H9 (cell line): ENCODE measurements at regions not wholly inside any gene's neighbourhood (a gene's known extent, or its start where the extent isn't known, plus 50 kb on each side); places are given as distances from the start of the nearest gene placed in this dataset.

ENCODE experiments used
- DNase-seq: peaks from one replicate; pipeline ENCODE4 v3.0.0-alpha.2; 2017
- H2AFZ ChIP-seq: one replicate; pipeline ENCODE4 v1.6.1; 2013; ENCODE audit warnings: mild to moderate bottlenecking, low read length, control low read depth, moderate library complexity
- H2AK5ac ChIP-seq: 2 replicates; pipeline ENCODE4 v1.6.1; 2013; ENCODE audit warnings: low read length, control low read depth, mixed read lengths; ENCODE audit not compliant: insufficient read length
- H2BK120ac ChIP-seq: one replicate; pipeline ENCODE4 v1.6.1; 2013; ENCODE audit warnings: low read depth, mild to moderate bottlenecking, low read length, control low read depth, inconsistent platforms; ENCODE audit not compliant: poor library complexity, severe bottlenecking
- H2BK12ac ChIP-seq: 2 replicates; pipeline ENCODE4 v1.6.1; 2013; ENCODE audit warnings: low read length, control low read depth, mixed read lengths, low read depth; ENCODE audit not compliant: insufficient read length
- H2BK15ac ChIP-seq: 2 replicates; pipeline ENCODE4 v1.6.1; 2013; ENCODE audit warnings: low read depth, low read length, control low read depth
- H2BK20ac ChIP-seq: one replicate; pipeline ENCODE4 v1.6.1; 2013; ENCODE audit warnings: low read depth, mild to moderate bottlenecking, low read length, control low read depth, inconsistent platforms; ENCODE audit not compliant: poor library complexity, severe bottlenecking
- H2BK5ac ChIP-seq: 2 replicates; pipeline ENCODE4 v1.6.1; 2013; ENCODE audit warnings: low read length, control low read depth, mixed read lengths; ENCODE audit not compliant: insufficient read length
- H3K14ac ChIP-seq: 2 replicates; pipeline ENCODE4 v1.6.1; 2013; ENCODE audit warnings: low read length, control low read depth; ENCODE audit not compliant: insufficient read depth
- H3K18ac ChIP-seq: 2 replicates; pipeline ENCODE4 v1.6.1; 2013; ENCODE audit warnings: low read depth, mild to moderate bottlenecking, mixed read lengths, low read length, control low read depth; ENCODE audit not compliant: insufficient read length
- H3K23ac ChIP-seq: 2 replicates; pipeline ENCODE4 v1.6.1; 2013; ENCODE audit warnings: low read length, control low read depth, mixed read lengths, low read depth; ENCODE audit not compliant: insufficient read length
- H3K23me2 ChIP-seq: 2 replicates; pipeline ENCODE4 v1.6.1; 2013; ENCODE audit warnings: low read depth, mild to moderate bottlenecking, mixed read lengths, low read length, control low read depth; ENCODE audit not compliant: insufficient read length, poor library complexity, severe bottlenecking
- H3K27ac ChIP-seq: 2 replicates; pipeline ENCODE4 v1.5.1; 2013; ENCODE audit warnings: low read length, control low read depth, mixed read lengths, low read depth; ENCODE audit not compliant: insufficient read length
- H3K27me3 ChIP-seq: 2 replicates; pipeline ENCODE4 v1.6.1; 2013; ENCODE audit warnings: low read length, control low read depth, inconsistent platforms; ENCODE audit not compliant: insufficient read depth
- H3K4ac ChIP-seq: 2 replicates; pipeline ENCODE4 v1.6.1; 2013; ENCODE audit warnings: low read depth, mild to moderate bottlenecking, control low read depth, inconsistent platforms, low read length, moderate library complexity
- H3K4me1 ChIP-seq: 2 replicates; pipeline ENCODE4 v1.6.1; 2013; ENCODE audit warnings: low read length, control low read depth, inconsistent platforms; ENCODE audit not compliant: insufficient read depth
- H3K4me2 ChIP-seq: 2 replicates; pipeline ENCODE4 v1.6.1; 2013; ENCODE audit warnings: low read length, control low read depth, mixed read lengths; ENCODE audit not compliant: insufficient read length, insufficient read depth
- H3K56ac ChIP-seq: 2 replicates; pipeline ENCODE4 v1.6.1; 2013; ENCODE audit warnings: low read depth, mild to moderate bottlenecking, mixed read lengths, low read length, control low read depth; ENCODE audit not compliant: insufficient read length
- H3K79me1 ChIP-seq: 2 replicates; pipeline ENCODE4 v1.6.1; 2013; ENCODE audit warnings: low read depth, mild to moderate bottlenecking, moderate library complexity, low read length, control low read depth, inconsistent platforms; ENCODE audit not compliant: insufficient read depth, poor library complexity, severe bottlenecking
- H3K79me2 ChIP-seq: 2 replicates; pipeline ENCODE4 v1.6.1; 2013; ENCODE audit warnings: low read length, control low read depth, inconsistent platforms; ENCODE audit not compliant: insufficient read depth
- H3K9ac ChIP-seq: 2 replicates; pipeline ENCODE4 v1.6.1; 2013; ENCODE audit warnings: low read length, control low read depth, mixed read lengths; ENCODE audit not compliant: insufficient read length; ENCODE audit errors: extremely low read depth
- H3K9me3 ChIP-seq: one replicate; pipeline ENCODE4 v1.6.1; 2013; ENCODE audit warnings: low read depth, low read length, inconsistent platforms; ENCODE audit not compliant: control insufficient read depth
- H3T11ph ChIP-seq: one replicate; pipeline ENCODE4 v1.6.1; 2013; ENCODE audit warnings: mild to moderate bottlenecking, low read length, control low read depth, inconsistent platforms
- H4K20me1 ChIP-seq: one replicate; pipeline ENCODE4 v1.6.1; 2013; ENCODE audit not compliant: control insufficient read depth, insufficient read length, insufficient read depth
- H4K5ac ChIP-seq: 2 replicates; pipeline ENCODE4 v1.6.1; 2013; ENCODE audit warnings: low read depth, mild to moderate bottlenecking, mixed read lengths, low read length, control low read depth; ENCODE audit not compliant: insufficient read length
- H4K8ac ChIP-seq: replicated peaks from 2 replicates; pipeline ENCODE4 v1.6.1; 2013; ENCODE audit warnings: low read length, control low read depth, mixed read lengths, low read depth; ENCODE audit not compliant: insufficient read length
- H4K91ac ChIP-seq: 2 replicates; pipeline ENCODE4 v1.6.1; 2013; ENCODE audit warnings: low read depth, mild to moderate bottlenecking, moderate library complexity, mixed read lengths, low read length, control low read depth; ENCODE audit not compliant: insufficient read length
- H3K27ac Mint-ChIP-seq, 3 experiments: 2 replicates in 2 of 3; 3 replicates in 1 of 3; pipeline ENCODE4 v1.8.0; 2020 to 2021; ENCODE audit warnings: mixed read lengths in 3 of 3, mild to moderate bottlenecking in 1 of 3, moderate library complexity in 1 of 3
- H3K27me3 Mint-ChIP-seq: 2 replicates; pipeline ENCODE4 v1.8.0; 2021; ENCODE audit warnings: low read depth, mild to moderate bottlenecking, moderate library complexity, mixed read lengths
- H3K36me3 Mint-ChIP-seq, 3 experiments: 2 replicates in 2 of 3; 3 replicates in 1 of 3; pipeline ENCODE4 v1.8.0; 2020 to 2021; ENCODE audit warnings: low read depth in 3 of 3, mixed read lengths in 3 of 3; ENCODE audit not compliant: insufficient read depth in 1 of 3
- H3K4me1 Mint-ChIP-seq, 2 experiments: 2 replicates each; pipeline ENCODE4 v1.8.0; 2020; ENCODE audit warnings: mixed read lengths in 2 of 2
- H3K4me3 Mint-ChIP-seq, 2 experiments: 2 replicates in 1 of 2; 3 replicates in 1 of 2; pipeline ENCODE4 v1.8.0; 2020 to 2021; ENCODE audit warnings: mild to moderate bottlenecking in 2 of 2, mixed read lengths in 2 of 2, moderate library complexity in 1 of 2
- H3K9me3 Mint-ChIP-seq, 2 experiments: 2 replicates in 1 of 2; 3 replicates in 1 of 2; pipeline ENCODE4 v1.8.0; 2020; ENCODE audit warnings: mild to moderate bottlenecking in 2 of 2, mixed read lengths in 2 of 2, moderate library complexity in 1 of 2
- WGBS: extraction: QIAGEN DNeasy Blood & Tissue Kit; methylation state at CpG from one replicate; pipeline ENCODE4 v1.1.7; 2013; ENCODE audit warnings: missing lambda C conversion rate, low lambda C conversion rate, mixed read lengths; ENCODE audit not compliant: insufficient read length; ENCODE audit errors: extremely low coverage; 5-methylcytosine and 5-hydroxymethylcytosine counted together
- TF ChIP-seq, protein P1 (sequence below): fragments of 200-600 bp; sonication (generic); conservative IDR thresholded peaks from 3 replicates; pipeline ENCODE4 v1.8.0; 2021; ENCODE audit warnings: antibody characterized with exemption, mild to moderate bottlenecking

DNA sequence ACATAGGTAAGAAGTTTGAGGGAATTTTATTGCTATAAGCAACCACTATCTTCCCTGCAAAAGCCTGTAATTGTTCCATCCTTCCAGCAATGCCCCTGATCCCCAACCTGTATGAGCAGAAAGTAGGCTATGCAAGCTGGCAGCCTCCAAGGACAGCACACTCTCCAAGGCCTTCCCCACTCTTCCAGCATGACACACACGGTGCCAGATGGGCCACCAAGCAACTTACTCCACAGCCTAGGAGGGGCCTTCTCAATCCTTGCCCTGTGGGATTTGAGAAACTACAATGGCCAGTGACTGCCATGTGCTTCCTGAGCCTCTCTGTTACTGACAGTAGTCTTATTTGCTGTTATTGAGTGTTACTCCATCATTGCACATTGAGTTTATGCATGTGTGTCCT is 137.5 kb downstream of the ACTR3 start:
- Histone ChIP-seq H3T11ph (no peak overlapping the region), H2BK15ac (no peak overlapping the region), H4K20me1 (no peaks in the 10 kb centered on the region), H3K79me2 (no peaks in the 10 kb centered on the region), H3K9me3 (no peaks in the 10 kb centered on the region), H4K91ac (no peak overlapping the region), H4K5ac (no peak overlapping the region), H3K79me1 (no peaks in the 10 kb centered on the region), H3K27ac (no peak overlapping the region), H2AK5ac (no peak overlapping the region), H2BK12ac (no peak overlapping the region), H3K27me3 (no peaks in the 10 kb centered on the region), H3K18ac (no peak overlapping the region), H2BK20ac (no peak overlapping the region), H3K23ac (no peak overlapping the region), H3K56ac (no peak overlapping the region), H2BK120ac (no peak overlapping the region), H3K4me1 (no peaks in the 10 kb centered on the region; the same call in 1 of the 2 replicates), H3K4ac (no peak overlapping the region), H4K8ac (no peak overlapping the region), H3K23me2 (no peaks in the 10 kb centered on the region), H3K9ac (no peak overlapping the region), H2AFZ (no peak overlapping the region), H3K4me2 (no peak overlapping the region), H2BK5ac (no peak overlapping the region), H3K14ac (no peak overlapping the region)
- no CpG with 5 or more reads among the region's 1 CpG for WGBS
- no peaks in the 10 kb centered on the region for H3K36me3 Mint-ChIP-seq
- H3K4me1 Mint-ChIP-seq, result peaks cover under 1 to 3% of the 10 kb centered on the region in 2 experiments
- TF ChIP-seq, protein P1, sequence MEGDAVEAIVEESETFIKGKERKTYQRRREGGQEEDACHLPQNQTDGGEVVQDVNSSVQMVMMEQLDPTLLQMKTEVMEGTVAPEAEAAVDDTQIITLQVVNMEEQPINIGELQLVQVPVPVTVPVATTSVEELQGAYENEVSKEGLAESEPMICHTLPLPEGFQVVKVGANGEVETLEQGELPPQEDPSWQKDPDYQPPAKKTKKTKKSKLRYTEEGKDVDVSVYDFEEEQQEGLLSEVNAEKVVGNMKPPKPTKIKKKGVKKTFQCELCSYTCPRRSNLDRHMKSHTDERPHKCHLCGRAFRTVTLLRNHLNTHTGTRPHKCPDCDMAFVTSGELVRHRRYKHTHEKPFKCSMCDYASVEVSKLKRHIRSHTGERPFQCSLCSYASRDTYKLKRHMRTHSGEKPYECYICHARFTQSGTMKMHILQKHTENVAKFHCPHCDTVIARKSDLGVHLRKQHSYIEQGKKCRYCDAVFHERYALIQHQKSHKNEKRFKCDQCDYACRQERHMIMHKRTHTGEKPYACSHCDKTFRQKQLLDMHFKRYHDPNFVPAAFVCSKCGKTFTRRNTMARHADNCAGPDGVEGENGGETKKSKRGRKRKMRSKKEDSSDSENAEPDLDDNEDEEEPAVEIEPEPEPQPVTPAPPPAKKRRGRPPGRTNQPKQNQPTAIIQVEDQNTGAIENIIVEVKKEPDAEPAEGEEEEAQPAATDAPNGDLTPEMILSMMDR, result no peak
- H3K27me3 Mint-ChIP-seq, result no peaks in the 10 kb centered on the region
- H3K9me3 Mint-ChIP-seq, result no peaks in the 10 kb centered on the region
- H3K27ac Mint-ChIP-seq, result no peak overlapping the region
- DNase-seq, result no peak
- no peak overlapping the region for H3K4me3 Mint-ChIP-seq
